Ammon's horn (tissue), 1 donor: ENCODE measurements at regions not wholly inside any gene's neighbourhood (a gene's known extent, or its start where the extent isn't known, plus 50 kb on each side); places are given as distances from the start of the nearest gene placed in this dataset.
"Not testable (repeated sequence)": the region's sequence is repeated elsewhere in the genome, so short reads cannot be mapped to it uniquely, and the experiment has no call there.

Experiments used
- DNase-seq: peaks from one replicate; pipeline ENCODE4 v3.0.0-alpha.2; 2016; ENCODE audit warnings: low spot score

- DNase-seq = peak; percentile 48
Observed at GRCh38 chr15:69760890-69761568, 308.4 kb downstream of the RPLP1 start.

- no peak for DNase-seq
Observed at GRCh38 chr15:69762373-69763148, 309.9 kb downstream of the RPLP1 start.

- no peak for DNase-seq
Observed at GRCh38 chr15:69763831-69764230, 311.2 kb downstream of the RPLP1 start.

- DNase-seq = no peak
Observed at GRCh38 chr15:69766156-69766555, 313.5 kb downstream of the RPLP1 start.

- no peak for DNase-seq
Observed at GRCh38 chr15:69767191-69767590, 314.6 kb downstream of the RPLP1 start.

GRCh38 chr15:69769336-69769735 is 316.7 kb downstream of the RPLP1 start:
- not testable (repeated sequence) for DNase-seq

- not testable (repeated sequence) for DNase-seq
Observed at GRCh38 chr15:69774258-69774657, 321.6 kb downstream of the RPLP1 start.

- DNase-seq = not testable (repeated sequence)
Observed at GRCh38 chr15:69774711-69775110, 322.1 kb downstream of the RPLP1 start.

GRCh38 chr15:69777356-69777755 is 320.4 kb downstream of the TLE3 start:
- DNase-seq = no peak

- no peak for DNase-seq
Observed at GRCh38 chr15:69780374-69780773, 317.3 kb downstream of the TLE3 start.

- DNase-seq = no peak
Observed at GRCh38 chr15:69780981-69781380, 316.7 kb downstream of the TLE3 start.

- DNase-seq = no peak
Observed at GRCh38 chr15:69781411-69782125, 316.1 kb downstream of the TLE3 start.

- no peak for DNase-seq
Observed at GRCh38 chr15:69782139-69782658, 315.5 kb downstream of the TLE3 start.

- no peak for DNase-seq
Observed at GRCh38 chr15:69782809-69783208, 314.9 kb downstream of the TLE3 start.

GRCh38 chr15:69783211-69783610 is 314.5 kb downstream of the TLE3 start:
- DNase-seq = no peak

GRCh38 chr15:69784798-69785566 is 312.7 kb downstream of the TLE3 start:
- DNase-seq = no peak

GRCh38 chr15:69786136-69786701 is 311.5 kb downstream of the TLE3 start:
- no peak for DNase-seq

- DNase-seq = no peak
Observed at GRCh38 chr15:69787791-69788190, 309.9 kb downstream of the TLE3 start.

- DNase-seq = no peak
Observed at GRCh38 chr15:69789648-69790393, 307.9 kb downstream of the TLE3 start.

- DNase-seq = no peak
Observed at GRCh38 chr15:69790632-69791031, 307.1 kb downstream of the TLE3 start.

GRCh38 chr15:69792823-69793222 is 304.9 kb downstream of the TLE3 start:
- DNase-seq = no peak
